ENCODE measurements at regions not wholly inside any gene's neighbourhood (a gene's known extent, or its start where the extent isn't known, plus 50 kb on each side); places are given as distances from the start of the nearest gene placed in this dataset.

DNA sequence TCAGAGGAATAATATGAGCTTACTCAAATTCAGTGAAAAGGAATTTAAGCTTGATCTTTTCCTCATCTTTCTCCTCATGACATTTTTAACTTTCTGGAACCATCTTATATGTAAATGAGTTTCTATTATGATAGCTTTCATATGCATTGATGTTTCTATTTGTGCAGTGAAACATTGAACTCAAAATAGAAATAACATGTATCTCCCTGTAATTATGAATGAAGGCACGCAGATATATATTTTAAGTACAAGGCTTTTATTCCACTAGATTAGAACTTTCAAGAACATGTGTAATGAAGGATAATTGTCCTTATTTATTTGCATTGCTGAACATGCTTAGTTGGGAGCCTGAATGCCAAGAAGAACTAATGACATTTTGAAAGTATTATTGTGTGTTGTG lies 1391.7 kb upstream of the MIR17HG start:
- no peak for TF ChIP-seq GABPA (IDR thresholded peaks at IDR 0.05; ENCODE audit: low read depth)
- no peak for TF ChIP-seq POLR2AphosphoS5 (IDR thresholded peaks at IDR 0.05; ENCODE audit: low read depth)
- TF ChIP-seq, protein P1, sequence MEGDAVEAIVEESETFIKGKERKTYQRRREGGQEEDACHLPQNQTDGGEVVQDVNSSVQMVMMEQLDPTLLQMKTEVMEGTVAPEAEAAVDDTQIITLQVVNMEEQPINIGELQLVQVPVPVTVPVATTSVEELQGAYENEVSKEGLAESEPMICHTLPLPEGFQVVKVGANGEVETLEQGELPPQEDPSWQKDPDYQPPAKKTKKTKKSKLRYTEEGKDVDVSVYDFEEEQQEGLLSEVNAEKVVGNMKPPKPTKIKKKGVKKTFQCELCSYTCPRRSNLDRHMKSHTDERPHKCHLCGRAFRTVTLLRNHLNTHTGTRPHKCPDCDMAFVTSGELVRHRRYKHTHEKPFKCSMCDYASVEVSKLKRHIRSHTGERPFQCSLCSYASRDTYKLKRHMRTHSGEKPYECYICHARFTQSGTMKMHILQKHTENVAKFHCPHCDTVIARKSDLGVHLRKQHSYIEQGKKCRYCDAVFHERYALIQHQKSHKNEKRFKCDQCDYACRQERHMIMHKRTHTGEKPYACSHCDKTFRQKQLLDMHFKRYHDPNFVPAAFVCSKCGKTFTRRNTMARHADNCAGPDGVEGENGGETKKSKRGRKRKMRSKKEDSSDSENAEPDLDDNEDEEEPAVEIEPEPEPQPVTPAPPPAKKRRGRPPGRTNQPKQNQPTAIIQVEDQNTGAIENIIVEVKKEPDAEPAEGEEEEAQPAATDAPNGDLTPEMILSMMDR (IDR thresholded peaks at IDR 0.05; ENCODE audit: insufficient read depth, low read length): no peak
- TF ChIP-seq, protein P2, sequence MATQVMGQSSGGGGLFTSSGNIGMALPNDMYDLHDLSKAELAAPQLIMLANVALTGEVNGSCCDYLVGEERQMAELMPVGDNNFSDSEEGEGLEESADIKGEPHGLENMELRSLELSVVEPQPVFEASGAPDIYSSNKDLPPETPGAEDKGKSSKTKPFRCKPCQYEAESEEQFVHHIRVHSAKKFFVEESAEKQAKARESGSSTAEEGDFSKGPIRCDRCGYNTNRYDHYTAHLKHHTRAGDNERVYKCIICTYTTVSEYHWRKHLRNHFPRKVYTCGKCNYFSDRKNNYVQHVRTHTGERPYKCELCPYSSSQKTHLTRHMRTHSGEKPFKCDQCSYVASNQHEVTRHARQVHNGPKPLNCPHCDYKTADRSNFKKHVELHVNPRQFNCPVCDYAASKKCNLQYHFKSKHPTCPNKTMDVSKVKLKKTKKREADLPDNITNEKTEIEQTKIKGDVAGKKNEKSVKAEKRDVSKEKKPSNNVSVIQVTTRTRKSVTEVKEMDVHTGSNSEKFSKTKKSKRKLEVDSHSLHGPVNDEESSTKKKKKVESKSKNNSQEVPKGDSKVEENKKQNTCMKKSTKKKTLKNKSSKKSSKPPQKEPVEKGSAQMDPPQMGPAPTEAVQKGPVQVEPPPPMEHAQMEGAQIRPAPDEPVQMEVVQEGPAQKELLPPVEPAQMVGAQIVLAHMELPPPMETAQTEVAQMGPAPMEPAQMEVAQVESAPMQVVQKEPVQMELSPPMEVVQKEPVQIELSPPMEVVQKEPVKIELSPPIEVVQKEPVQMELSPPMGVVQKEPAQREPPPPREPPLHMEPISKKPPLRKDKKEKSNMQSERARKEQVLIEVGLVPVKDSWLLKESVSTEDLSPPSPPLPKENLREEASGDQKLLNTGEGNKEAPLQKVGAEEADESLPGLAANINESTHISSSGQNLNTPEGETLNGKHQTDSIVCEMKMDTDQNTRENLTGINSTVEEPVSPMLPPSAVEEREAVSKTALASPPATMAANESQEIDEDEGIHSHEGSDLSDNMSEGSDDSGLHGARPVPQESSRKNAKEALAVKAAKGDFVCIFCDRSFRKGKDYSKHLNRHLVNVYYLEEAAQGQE (IDR thresholded peaks at IDR 0.05; ENCODE audit: insufficient replicate concordance, low read depth): no peak
- TF ChIP-seq SPI1 (IDR thresholded peaks at IDR 0.05; ENCODE audit: borderline replicate concordance, low read depth): no peak
- no peaks in the 10 kb centered on the region for H3K27me3 ChIP-seq (ENCODE audit: insufficient read depth, poor library complexity, severe bottlenecking)

DNA sequence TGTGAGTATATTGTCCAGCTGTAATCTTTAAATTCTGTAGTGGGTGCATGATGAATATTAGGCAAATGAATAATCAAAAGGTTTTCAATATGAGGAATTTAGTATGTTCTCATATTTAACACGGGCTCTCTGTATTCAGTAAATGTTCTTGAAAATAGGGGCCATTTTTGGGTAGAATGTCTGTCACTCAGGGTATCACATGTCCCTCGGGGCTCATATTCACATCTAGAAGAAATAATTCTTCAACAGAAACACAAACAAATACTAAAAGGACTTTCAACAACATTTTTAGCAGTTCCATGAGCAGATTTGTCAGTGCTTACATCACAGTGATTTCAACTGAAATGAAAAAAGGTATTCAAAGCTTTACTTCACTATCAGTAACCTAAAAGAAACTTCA lies 1388.4 kb upstream of the MIR17HG start:
- TF ChIP-seq POLR2AphosphoS5 (IDR thresholded peaks at IDR 0.05; ENCODE audit: low read depth) (no peak), GABPA (IDR thresholded peaks at IDR 0.05; ENCODE audit: low read depth) (no peak), SPI1 (IDR thresholded peaks at IDR 0.05; ENCODE audit: borderline replicate concordance, low read depth) (no peak)
- TF ChIP-seq, protein P1 (IDR thresholded peaks at IDR 0.05; ENCODE audit: insufficient read depth, low read length): no peak
- TF ChIP-seq, protein P2 (IDR thresholded peaks at IDR 0.05; ENCODE audit: insufficient replicate concordance, low read depth): no peak
- Histone ChIP-seq H3K27me3 (ENCODE audit: insufficient read depth, poor library complexity, severe bottlenecking) (no peaks in the 10 kb centered on the region), H3K4me3 (replicated peaks; ENCODE audit: insufficient read depth, low read length) (no peak overlapping the region), H3K27ac (replicated peaks) (no peak overlapping the region)
- DNase-seq (ENCODE audit: low read depth in 1 of 2, low spot score in 1 of 2): no peak

More for the DNA sequence above, 1391.7 kb upstream of the MIR17HG start:
- H3K4me3 ChIP-seq (replicated peaks; ENCODE audit: insufficient read depth, low read length): no peak overlapping the region
- no peak for DNase-seq (ENCODE audit: low read depth in 1 of 2, low spot score in 1 of 2)
- H3K27ac ChIP-seq (replicated peaks): no peak overlapping the region

DNA sequence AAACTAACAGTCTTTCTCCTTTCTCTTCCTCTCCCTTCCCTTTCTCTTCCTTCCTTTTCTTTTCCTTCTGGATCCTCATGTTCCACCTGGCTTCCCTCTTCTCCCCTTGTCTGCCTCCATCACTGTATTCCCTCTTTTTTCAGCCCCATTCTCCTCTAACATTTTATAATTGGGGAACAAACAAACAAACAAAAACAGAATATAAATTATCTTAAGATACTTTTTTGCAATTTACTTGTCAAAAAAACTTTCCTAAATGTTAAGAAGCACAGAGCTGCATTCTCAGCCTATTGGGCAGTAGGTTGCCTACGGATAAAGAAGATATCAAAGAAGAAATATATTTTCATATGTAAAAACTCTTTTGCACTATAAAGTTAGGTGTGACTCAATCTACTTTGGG lies 1382.2 kb upstream of the MIR17HG start:
- H3K27me3 ChIP-seq (ENCODE audit: insufficient read depth, poor library complexity, severe bottlenecking): no peaks in the 10 kb centered on the region
- H3K4me3 ChIP-seq (replicated peaks; ENCODE audit: insufficient read depth, low read length): no peak overlapping the region
- DNase-seq (ENCODE audit: low read depth in 1 of 2, low spot score in 1 of 2): no peak
- TF ChIP-seq GABPA (IDR thresholded peaks at IDR 0.05; ENCODE audit: low read depth): no peak
- TF ChIP-seq POLR2AphosphoS5 (IDR thresholded peaks at IDR 0.05; ENCODE audit: low read depth): no peak
- TF ChIP-seq SPI1 (IDR thresholded peaks at IDR 0.05; ENCODE audit: borderline replicate concordance, low read depth): no peak
- TF ChIP-seq, protein P2 (IDR thresholded peaks at IDR 0.05; ENCODE audit: insufficient replicate concordance, low read depth): no peak
- TF ChIP-seq, protein P1 (IDR thresholded peaks at IDR 0.05; ENCODE audit: insufficient read depth, low read length): no peak
- no peak overlapping the region for H3K27ac ChIP-seq (replicated peaks)
